Lung microvascular endothelial cell (primary cell): ENCODE measurements at regions not wholly inside any gene's neighbourhood (a gene's known extent, or its start where the extent isn't known, plus 50 kb on each side); places are given as distances from the start of the nearest gene placed in this dataset.
"Not testable (repeated sequence)": the region's sequence is repeated elsewhere in the genome, so short reads cannot be mapped to it uniquely, and the experiment has no call there.

Source experiments
- DNase-seq, 2 donors: peaks; one replicate each; pipeline versions ENCODE4 v3.0.0 to v3.0.0-alpha.2; 2010; ENCODE audit warnings: low read depth in 2 of 2

DNA sequence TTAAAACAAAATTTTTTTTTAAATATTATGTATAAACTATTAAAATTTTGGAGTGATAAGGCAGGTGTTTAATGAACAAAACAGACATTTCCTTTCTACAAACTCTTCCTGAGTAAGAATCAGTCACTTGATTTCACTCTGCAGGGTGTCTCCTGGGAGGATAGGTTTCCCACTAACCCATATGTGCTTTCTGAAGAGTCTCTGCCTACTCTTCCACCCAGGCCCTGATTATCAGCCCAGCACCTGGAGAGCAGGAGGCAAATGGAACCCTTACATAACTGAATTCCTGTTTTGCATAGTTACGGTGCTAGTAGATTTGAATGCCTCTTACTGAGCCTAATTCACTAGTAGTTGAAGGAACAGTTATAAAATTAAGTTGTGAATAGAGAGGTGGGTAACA, 1718.6 kb downstream of the SUCLG1 start:
- no peak for DNase-seq

DNA sequence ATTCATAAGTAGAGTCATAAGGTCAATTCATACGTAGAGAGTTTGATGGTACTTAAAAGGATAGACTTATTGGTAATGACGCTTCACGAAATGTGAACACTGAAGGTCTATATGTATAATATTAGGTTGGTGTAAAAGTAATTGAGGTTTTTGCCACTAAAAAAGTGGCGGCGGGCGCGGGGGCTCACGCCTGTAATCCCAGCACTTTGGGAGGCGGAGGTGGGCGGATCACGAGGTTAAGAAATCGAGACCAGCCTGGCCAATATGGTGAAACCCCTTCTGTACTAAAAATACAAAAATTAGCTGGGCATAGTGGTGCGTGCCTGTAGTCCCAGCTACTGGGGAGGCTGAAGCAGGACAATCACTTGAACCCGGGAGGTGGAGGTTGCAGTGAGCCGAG, 1721.1 kb downstream of the SUCLG1 start:
- DNase-seq: not testable (repeated sequence)

DNA sequence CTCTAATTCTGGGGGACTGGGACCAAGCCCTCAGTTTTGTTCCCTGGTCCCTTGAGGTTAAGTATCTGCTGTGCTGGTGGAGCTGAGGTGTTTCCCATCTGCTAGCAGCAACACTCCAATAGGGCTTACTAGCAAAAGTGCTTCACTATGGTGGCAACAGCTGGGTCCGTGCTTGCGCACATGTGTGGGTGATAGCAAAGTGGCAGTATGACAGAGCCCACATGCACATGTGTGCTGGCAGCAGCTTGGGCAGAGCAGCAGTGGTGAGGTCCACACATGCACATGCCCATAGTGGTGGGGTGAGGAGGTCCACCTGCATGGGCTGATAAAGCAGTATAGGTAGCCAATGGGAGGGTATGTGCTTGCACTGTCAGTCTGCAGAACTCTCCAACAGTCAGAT, 1723.7 kb downstream of the SUCLG1 start:
- DNase-seq: no peak

DNA sequence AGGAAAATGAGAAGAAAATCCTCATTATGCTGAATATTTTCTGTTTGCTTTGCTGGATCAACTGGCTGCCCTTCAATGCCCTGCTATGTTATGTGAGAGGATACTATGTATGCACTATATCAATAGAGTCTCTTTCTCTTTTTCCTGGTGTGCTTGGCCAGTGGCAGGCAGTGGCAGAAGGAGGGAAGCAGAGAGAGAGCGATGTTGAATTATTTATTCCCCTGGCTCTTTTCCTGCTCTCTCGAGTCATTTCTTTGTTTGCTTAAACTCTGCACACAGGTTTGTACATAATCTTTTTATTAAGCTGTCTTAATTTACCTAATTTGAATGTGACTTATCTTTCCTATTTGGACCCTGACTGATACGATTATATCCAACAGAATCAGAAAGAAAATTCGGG, 1727.3 kb downstream of the SUCLG1 start:
- DNase-seq: no peak

- no peak for DNase-seq
Observed at GRCh38 chr2:82730811-82731210, 1728.3 kb downstream of the SUCLG1 start.

DNA sequence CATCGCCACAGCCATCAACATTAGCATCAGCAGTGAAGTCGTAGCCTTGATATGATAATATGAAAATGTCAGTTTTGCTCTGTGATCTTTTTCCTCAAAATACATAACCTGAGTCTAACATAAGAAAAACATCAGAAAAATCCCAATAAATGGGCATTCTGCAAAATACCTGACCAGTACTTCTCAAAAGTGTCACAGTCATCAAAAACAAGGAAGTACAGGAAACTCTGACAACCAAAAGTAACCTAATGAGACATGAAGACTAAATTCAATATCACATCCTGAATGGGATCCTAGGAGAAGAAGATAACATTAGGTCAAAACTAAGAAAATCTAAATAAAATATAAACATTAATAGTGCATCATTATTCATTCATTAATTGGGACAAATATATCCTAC, 1731.0 kb downstream of the SUCLG1 start:
- DNase-seq: no peak

DNA sequence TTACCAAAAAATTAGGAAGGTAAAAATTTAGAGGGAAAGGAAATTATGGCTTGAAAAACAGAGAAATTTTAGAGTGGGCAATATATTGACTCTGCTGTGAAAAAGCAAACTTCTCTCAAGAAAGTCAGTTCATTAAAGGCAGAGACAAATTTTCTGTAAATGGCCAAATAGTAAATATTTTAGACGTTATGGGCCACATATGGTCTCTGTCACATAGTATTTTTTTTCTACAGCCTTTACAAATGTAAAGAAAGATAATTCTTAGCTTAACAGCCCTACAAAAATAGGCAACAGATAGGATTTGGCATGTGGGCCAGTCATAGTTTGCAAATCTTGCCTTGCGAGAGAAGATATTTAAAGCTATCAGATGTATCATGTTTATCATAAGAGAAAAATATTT, 1750.4 kb downstream of the SUCLG1 start:
- no peak for DNase-seq

GRCh38 chr2:82697231-82697630, 1761.8 kb downstream of the SUCLG1 start:
- no peak for DNase-seq

GRCh38 chr2:82694431-82694830, 1764.6 kb downstream of the SUCLG1 start:
- DNase-seq: peak in 1 of 2 donors; percentile 52

DNA sequence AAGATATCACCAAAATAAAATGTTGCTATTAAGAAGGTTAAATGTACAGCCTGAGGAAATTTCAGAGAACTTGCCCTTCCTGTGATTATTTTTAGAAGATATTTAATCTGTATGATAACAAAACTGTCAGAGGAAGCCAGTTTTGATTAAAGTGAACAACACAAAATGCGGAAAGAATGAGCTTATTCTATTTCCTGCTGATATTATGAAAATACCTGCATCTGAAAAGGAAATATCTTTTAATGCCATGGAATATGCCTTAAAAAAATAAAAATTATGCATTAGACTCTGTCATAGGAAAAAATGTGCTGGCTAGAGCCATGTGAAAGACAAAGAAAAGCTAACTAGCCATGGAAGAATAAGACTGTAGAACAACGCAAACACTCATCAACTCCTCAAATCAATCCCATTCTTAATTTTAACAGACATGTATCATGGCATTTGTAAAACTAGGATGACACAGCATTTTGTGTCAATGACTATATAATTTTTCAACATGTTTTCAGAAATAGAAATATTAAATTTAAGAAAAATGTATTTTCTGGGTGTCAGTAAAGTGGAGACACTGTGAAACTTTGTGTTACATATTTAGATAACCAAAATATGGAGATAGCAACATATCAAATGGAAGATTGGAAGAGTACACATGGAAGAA, 1768.2 kb downstream of the SUCLG1 start:
- peak; percentile 3 to 90 for DNase-seq

DNA sequence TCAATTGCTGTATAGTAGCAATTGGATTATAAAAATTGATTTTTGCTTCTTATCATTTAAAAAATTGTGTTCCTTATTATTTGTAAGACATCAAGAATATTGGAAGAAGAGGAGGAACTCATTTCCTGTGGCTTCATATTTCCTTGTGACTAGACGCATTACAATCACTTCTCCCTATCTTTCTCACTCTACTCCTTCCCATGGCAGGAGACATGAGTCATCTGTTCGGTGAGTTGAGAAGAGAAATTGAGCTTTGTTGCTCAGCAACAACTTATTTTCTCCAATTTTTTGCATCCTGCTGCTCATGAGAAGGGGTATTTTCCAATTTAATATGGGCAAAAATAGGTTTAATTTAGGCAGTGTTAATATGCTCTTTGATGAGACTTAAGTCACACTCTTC, 1783.9 kb downstream of the SUCLG1 start:
- DNase-seq: peak in 1 of 2 donors; percentile 4

DNA sequence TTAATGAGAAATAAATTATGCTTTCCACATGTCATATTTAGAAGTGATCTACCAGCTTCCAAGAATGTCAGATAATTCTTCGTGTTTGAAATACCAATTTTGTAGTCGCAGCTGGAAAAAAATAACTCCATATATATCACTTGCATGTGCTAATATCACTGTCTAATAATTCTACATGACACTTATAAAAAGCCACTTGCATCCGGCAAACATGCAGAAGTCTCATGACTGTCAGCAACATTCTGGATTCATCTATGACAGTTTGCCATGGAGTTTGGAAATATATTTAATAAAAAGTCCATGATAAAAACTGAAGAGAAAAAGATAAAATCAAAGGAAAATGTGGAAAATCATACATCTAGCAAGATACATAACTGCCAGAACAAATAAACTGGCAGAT, 1784.4 kb downstream of the SUCLG1 start:
- DNase-seq: no peak

GRCh38 chr2:82667491-82667890, 1791.6 kb downstream of the SUCLG1 start:
- DNase-seq: no peak

GRCh38 chr2:82665691-82666090, 1793.4 kb downstream of the SUCLG1 start:
- peak in 1 of 2 donors; percentile 29 for DNase-seq

DNA sequence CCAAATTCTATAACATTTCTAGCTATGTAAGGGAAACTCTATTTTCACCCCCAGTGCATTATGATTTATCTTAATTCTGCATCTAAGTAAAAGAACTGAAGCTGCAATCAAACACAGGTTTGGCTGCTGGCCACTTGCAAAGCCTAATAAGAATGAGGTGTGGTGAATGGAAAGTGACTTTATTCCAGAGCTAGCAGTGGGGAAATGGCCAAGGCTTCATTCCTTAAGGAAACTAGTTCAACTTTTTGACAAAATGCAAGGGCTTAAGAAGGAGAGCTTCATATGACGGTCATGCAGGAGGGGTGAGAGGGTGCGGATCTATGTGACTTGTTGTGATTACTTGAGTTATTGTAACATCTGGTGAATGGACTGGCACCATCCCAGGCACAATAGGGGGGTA, 1802.0 kb downstream of the SUCLG1 start:
- DNase-seq: no peak

GRCh38 chr2:82656420-82656819, 1802.7 kb downstream of the SUCLG1 start:
- no peak for DNase-seq

DNA sequence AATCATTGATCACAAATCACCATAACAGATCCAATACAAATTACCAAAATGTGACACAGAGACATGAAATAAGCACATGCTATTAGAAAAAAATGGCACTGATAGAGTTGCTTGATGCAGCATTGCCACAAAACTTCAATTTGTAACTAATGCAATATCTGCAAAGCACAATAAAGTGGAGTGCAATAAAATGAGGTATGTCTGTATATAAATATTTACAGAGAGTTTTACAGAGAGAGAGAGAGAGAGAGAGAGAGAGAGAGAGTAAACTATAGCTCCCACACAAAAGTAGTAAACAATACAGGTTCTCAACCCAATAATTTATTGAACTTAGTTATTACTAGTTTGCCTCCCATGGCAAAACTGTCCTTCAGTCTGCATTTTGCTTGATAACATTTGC, 1807.0 kb downstream of the SUCLG1 start:
- no peak for DNase-seq

- no peak for DNase-seq
Observed at GRCh38 chr2:82650038-82650437, 1809.0 kb downstream of the SUCLG1 start.

- DNase-seq: no peak
Observed at GRCh38 chr2:82641598-82642180, 1817.4 kb downstream of the SUCLG1 start.

DNA sequence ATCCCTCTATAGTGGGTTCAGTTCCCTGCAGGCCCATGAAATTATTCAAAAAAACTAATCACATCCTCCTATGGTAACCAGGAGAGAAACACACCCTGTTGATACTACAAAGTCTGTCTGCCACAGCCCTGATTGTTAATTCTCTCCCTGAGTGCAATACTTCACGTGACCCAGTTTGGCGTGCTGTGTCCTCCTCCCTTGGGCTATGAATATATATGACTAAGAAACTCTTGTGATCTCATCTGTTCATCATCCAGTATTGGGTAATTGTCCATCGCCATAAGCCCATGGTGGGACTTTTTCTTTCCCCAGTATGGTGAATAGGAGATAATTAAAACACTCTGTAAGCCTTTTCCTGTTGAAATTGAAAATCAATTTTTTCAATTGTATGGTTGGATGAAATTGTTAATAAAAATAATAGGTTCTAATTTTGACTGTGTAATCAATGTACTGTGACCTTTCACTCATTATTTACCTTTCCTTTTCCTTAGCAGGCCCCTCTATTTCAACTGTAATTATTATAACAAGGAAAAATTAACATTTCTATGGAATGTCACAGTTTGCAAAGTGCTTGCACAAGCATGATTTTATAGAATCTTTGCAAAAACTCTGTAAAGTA, 1822.6 kb downstream of the SUCLG1 start:
- DNase-seq: no peak

GRCh38 chr2:82599021-82599420, 1860.1 kb downstream of the SUCLG1 start:
- no peak for DNase-seq

GRCh38 chr2:82596581-82596980, 1862.5 kb downstream of the SUCLG1 start:
- no peak for DNase-seq

DNA sequence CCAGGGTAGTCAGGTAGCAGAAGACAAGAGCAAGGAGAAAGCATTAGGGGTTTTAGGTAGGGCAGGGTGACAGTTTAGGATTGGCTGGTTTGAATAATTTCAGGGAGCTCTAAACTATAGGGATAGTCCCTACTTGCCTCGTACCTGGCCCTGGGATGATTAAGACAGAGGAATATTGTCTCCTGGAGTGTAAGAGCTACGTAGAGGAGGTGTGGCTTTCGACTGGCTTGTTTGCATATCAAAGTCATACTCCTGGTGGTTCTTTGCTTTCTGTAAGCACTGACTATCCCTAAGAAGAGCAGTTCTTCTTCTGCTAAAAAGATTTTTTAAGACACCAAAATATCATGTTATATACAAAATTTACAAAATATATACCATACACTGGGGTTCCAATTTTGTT, 1867.4 kb downstream of the SUCLG1 start:
- DNase-seq: no peak
